Caco-2 (cell line): ENCODE measurements at regions not wholly inside any gene's neighbourhood (a gene's known extent, or its start where the extent isn't known, plus 50 kb on each side); places are given as distances from the start of the nearest gene placed in this dataset.

ENCODE experiments used
- BruUV-seq: library from RNA; stranded (reverse); fragments of 400-500 nt; replicated peaks from 2 replicates; lab custom pipeline; 2021; lab: Mats Ljungman, UMichigan
- CTCF ChIA-PET: fragments of 300-600 bp; sonication (Branson Sonifier 250); formaldehyde crosslinking; loops from one replicate; lab custom pipeline; 2022; ENCODE audit warnings: antibody characterized with exemption; lab: Charles Lee
- POLR2A ChIA-PET: fragments of 300-600 bp; sonication (Branson Sonifier 250); formaldehyde crosslinking; loops from one replicate; lab custom pipeline; 2022; ENCODE audit warnings: antibody characterized with exemption; lab: Charles Lee
- DNase-seq, 2 experiments: peaks; one replicate each; pipeline versions ENCODE4 v3.0.0 to v3.0.0-alpha.2; 2020 to 2022
- H3K27me3 ChIP-seq: replicated peaks from 2 replicates; pipeline ENCODE4 v1.6.0; 2011; ENCODE audit warnings: low read length; ENCODE audit not compliant: control insufficient read depth, insufficient read depth
- H3K36me3 ChIP-seq: 2 replicates; pipeline ENCODE4 v1.5.1; 2011; ENCODE audit warnings: low read length; ENCODE audit not compliant: control insufficient read depth, insufficient read depth
- H3K4me1 ChIP-seq: fragments of 250-450 bp; sonication (Bioruptor Pico); 2 replicates; pipeline ENCODE4 v1.5.1; 2020; ENCODE audit warnings: mild to moderate bottlenecking
- H3K4me3 ChIP-seq: 2 replicates; pipeline ENCODE4 v1.5.1; 2011; ENCODE audit warnings: low read depth, mild to moderate bottlenecking, control low read depth, low read length
- H3K9me3 ChIP-seq: fragments of 250-450 bp; sonication (Bioruptor Pico); 2 replicates; pipeline ENCODE4 v1.5.1; 2020; ENCODE audit warnings: mild to moderate bottlenecking, moderate library complexity
- H3K27ac Mint-ChIP-seq: one replicate; pipeline ENCODE4 v1.8.0; 2022; ENCODE audit warnings: mixed read lengths; ENCODE audit not compliant: unreplicated experiment
- H3K27me3 Mint-ChIP-seq: one replicate; pipeline ENCODE4 v1.8.0; 2022; ENCODE audit warnings: mixed read lengths; ENCODE audit not compliant: insufficient read depth, unreplicated experiment
- H3K36me3 Mint-ChIP-seq: one replicate; pipeline ENCODE4 v1.8.0; 2022; ENCODE audit warnings: mild to moderate bottlenecking, mixed read lengths; ENCODE audit not compliant: insufficient read depth, unreplicated experiment
- H3K4me1 Mint-ChIP-seq: one replicate; pipeline ENCODE4 v1.8.0; 2022; ENCODE audit warnings: low read depth, mixed read lengths; ENCODE audit not compliant: unreplicated experiment
- H3K4me3 Mint-ChIP-seq: one replicate; pipeline ENCODE4 v1.8.0; 2022; ENCODE audit warnings: mild to moderate bottlenecking, moderate library complexity, mixed read lengths; ENCODE audit not compliant: unreplicated experiment
- H3K9me3 Mint-ChIP-seq: one replicate; pipeline ENCODE4 v1.8.0; 2022; ENCODE audit warnings: mixed read lengths; ENCODE audit not compliant: unreplicated experiment
- intact Hi-C: fragments of 100-400 bp; cut with micrococcal nuclease; formaldehyde crosslinking; loops from one replicate; pipeline ENCODE4 v1.10.0; 2022; ENCODE audit not compliant: unreplicated experiment
- TF ChIP-seq, protein P1 (sequence below), 2 experiments: fragments of 200-600 bp in 1 of 2; IDR thresholded peaks; 1 replicate in 1 of 2; 2 replicates in 1 of 2; pipeline versions ENCODE4 v1.5.1 to v1.8.0; 2011 to 2022; ENCODE audit warnings: antibody characterized with exemption in 1 of 2, control low read depth in 1 of 2, inconsistent platforms in 1 of 2, low read depth in 1 of 2, low read length in 1 of 2, mild to moderate bottlenecking in 1 of 2, moderate library complexity in 1 of 2; ENCODE audit not compliant: insufficient read depth in 1 of 2, severe bottlenecking in 1 of 2, unreplicated experiment in 1 of 2

DNA sequence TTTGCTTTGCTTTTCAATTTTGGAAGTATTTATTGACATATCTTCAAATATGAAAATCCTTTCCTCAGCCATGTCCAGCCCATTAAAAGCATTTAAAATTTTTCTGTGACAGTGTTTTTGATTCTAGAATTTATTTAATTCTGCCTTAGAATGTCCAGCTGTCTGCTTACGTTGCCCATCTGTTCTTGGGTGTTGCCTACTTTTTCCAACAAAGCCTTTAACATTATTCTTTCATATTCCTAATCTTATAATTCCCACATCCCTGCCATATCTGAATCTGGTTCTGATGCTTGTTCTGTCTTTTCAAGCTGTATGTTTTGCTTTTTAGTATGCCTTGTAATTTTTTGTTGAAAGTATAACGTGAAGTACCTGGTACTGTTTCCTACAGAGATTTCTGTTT, 204.7 kb upstream of the VSTM2A start:
- DNase-seq, result no peak
- Mint-ChIP-seq H3K27me3 (peaks cover 7% of the 10 kb centered on the region), H3K27ac (no peak overlapping the region), H3K36me3 (peaks cover 5% of the 10 kb centered on the region), H3K9me3 (no peaks in the 10 kb centered on the region), H3K4me1 (no peaks in the 10 kb centered on the region), H3K4me3 (no peak overlapping the region)
- ChIA-PET CTCF (no interaction called here), POLR2A (no interaction called here)
- BruUV-seq, result no TSS peak
- Histone ChIP-seq H3K4me3 (no peak overlapping the region), H3K9me3 (no peaks in the 10 kb centered on the region), H3K4me1 (no peaks in the 10 kb centered on the region), H3K27me3 (no peaks in the 10 kb centered on the region), H3K36me3 (no peaks in the 10 kb centered on the region)
- TF ChIP-seq, protein P1, sequence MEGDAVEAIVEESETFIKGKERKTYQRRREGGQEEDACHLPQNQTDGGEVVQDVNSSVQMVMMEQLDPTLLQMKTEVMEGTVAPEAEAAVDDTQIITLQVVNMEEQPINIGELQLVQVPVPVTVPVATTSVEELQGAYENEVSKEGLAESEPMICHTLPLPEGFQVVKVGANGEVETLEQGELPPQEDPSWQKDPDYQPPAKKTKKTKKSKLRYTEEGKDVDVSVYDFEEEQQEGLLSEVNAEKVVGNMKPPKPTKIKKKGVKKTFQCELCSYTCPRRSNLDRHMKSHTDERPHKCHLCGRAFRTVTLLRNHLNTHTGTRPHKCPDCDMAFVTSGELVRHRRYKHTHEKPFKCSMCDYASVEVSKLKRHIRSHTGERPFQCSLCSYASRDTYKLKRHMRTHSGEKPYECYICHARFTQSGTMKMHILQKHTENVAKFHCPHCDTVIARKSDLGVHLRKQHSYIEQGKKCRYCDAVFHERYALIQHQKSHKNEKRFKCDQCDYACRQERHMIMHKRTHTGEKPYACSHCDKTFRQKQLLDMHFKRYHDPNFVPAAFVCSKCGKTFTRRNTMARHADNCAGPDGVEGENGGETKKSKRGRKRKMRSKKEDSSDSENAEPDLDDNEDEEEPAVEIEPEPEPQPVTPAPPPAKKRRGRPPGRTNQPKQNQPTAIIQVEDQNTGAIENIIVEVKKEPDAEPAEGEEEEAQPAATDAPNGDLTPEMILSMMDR (IDR thresholded peaks at IDR 0.05; ENCODE audit: insufficient read depth in 1 of 2, low read depth in 1 of 2, low read length in 1 of 2, severe bottlenecking in 1 of 2, unreplicated experiment in 1 of 2), result no peak
- intact Hi-C loops, result no loop called here

DNA sequence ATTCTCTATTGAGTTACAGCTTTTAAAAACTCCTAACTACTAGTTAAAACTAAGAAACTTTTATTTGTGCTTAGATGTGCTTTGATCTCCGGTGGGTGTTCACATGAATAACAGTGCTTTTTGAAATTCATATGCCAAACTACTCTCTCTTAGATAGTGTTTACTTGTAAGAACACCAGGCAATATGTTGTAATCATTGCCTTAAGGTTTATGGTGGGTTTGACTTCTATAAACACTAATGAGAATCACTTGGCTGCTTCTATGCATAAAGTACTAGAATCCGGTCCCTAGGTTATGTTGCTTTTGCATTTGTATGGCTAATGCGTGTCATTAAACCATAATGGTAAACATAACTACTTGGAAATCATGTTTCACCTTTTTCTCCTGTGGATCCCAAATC, 203.9 kb upstream of the VSTM2A start:
- H3K27me3 Mint-ChIP-seq, result peaks cover 7% of the 10 kb centered on the region
- intact Hi-C loops, result no loop called here

DNA sequence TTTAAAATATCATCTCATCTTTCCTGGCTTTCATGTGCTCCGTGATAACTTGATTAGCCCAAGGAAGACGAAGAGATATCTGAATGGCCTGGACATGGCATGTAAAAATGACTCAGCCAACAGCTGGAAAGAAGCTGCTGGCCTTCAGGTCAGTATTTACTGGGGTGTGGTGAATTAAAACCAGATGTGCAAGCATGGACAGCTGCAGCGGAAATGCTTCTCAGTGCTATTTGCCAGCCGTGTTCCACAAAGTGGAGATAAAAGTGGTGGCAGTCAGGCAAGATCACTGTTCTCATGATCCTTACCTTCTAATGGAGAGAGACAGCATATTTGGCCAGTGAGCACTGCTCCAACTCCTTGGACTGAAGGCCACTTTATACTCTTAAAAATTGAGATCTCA, 203.1 kb upstream of the VSTM2A start:
- Mint-ChIP-seq H3K27ac (no peak overlapping the region), H3K9me3 (no peaks in the 10 kb centered on the region), H3K36me3 (peaks cover 5% of the 10 kb centered on the region), H3K27me3 (peaks cover 7% of the 10 kb centered on the region), H3K4me1 (no peaks in the 10 kb centered on the region), H3K4me3 (no peak overlapping the region)
- Histone ChIP-seq H3K4me1 (no peaks in the 10 kb centered on the region), H3K36me3 (no peaks in the 10 kb centered on the region), H3K27me3 (no peaks in the 10 kb centered on the region), H3K4me3 (no peak overlapping the region), H3K9me3 (no peaks in the 10 kb centered on the region)
- POLR2A ChIA-PET, result no interaction called here
- CTCF ChIA-PET, result no interaction called here
- no TSS peak for BruUV-seq
- intact Hi-C loops, result no loop called here
- TF ChIP-seq, protein P1 (IDR thresholded peaks at IDR 0.05; ENCODE audit: insufficient read depth in 1 of 2, low read depth in 1 of 2, low read length in 1 of 2, severe bottlenecking in 1 of 2, unreplicated experiment in 1 of 2), result no peak
- DNase-seq, result no peak

More for the DNA sequence above, 203.9 kb upstream of the VSTM2A start:
- ChIA-PET POLR2A (no interaction called here), CTCF (no interaction called here)
- H3K36me3 ChIP-seq, result no peaks in the 10 kb centered on the region
- H3K9me3 ChIP-seq, result no peaks in the 10 kb centered on the region
- BruUV-seq, result no TSS peak
- Mint-ChIP-seq H3K36me3 (peaks cover 5% of the 10 kb centered on the region), H3K4me3 (no peak overlapping the region), H3K4me1 (no peaks in the 10 kb centered on the region), H3K27ac (no peak overlapping the region), H3K9me3 (no peaks in the 10 kb centered on the region)
- DNase-seq, result no peak
- no peaks in the 10 kb centered on the region for H3K4me1 ChIP-seq
- TF ChIP-seq, protein P1 (IDR thresholded peaks at IDR 0.05; ENCODE audit: insufficient read depth in 1 of 2, low read depth in 1 of 2, low read length in 1 of 2, severe bottlenecking in 1 of 2, unreplicated experiment in 1 of 2), result no peak
- H3K27me3 ChIP-seq, result no peaks in the 10 kb centered on the region
- no peak overlapping the region for H3K4me3 ChIP-seq
